Chondrocyte (in vitro differentiated cells): ENCODE measurements at regions not wholly inside any gene's neighbourhood (a gene's known extent, or its start where the extent isn't known, plus 50 kb on each side); places are given as distances from the start of the nearest gene placed in this dataset.

Experiments used
- DNase-seq: peaks from one replicate; pipeline ENCODE4 v3.0.0; 2021; ENCODE audit warnings: mixed read lengths, low spot score
- H3K27ac Mint-ChIP-seq: one replicate; pipeline ENCODE4 v1.8.0; 2021; ENCODE audit warnings: mild to moderate bottlenecking, moderate library complexity, mixed read lengths; ENCODE audit not compliant: unreplicated experiment
- H3K27me3 Mint-ChIP-seq: 2 replicates; pipeline ENCODE4 v1.8.0; 2021; ENCODE audit warnings: low read depth, mixed read lengths
- H3K36me3 Mint-ChIP-seq: 2 replicates; pipeline ENCODE4 v1.8.0; 2021; ENCODE audit warnings: low read depth, mixed read lengths
- H3K4me1 Mint-ChIP-seq: 2 replicates; pipeline ENCODE4 v1.8.0; 2021; ENCODE audit warnings: low read depth, mild to moderate bottlenecking, mixed read lengths
- H3K4me3 Mint-ChIP-seq: one replicate; pipeline ENCODE4 v1.8.0; 2021; ENCODE audit warnings: mild to moderate bottlenecking, moderate library complexity, mixed read lengths; ENCODE audit not compliant: unreplicated experiment
- H3K9me3 Mint-ChIP-seq: 2 replicates; pipeline ENCODE4 v1.8.0; 2021; ENCODE audit warnings: low read depth, mixed read lengths
- CTCF ChIP-seq: fragments of 200-600 bp; sonication (generic); IDR thresholded peaks from 2 replicates; pipeline ENCODE4 v1.5.0; 2021; ENCODE audit warnings: antibody characterized with exemption, mild to moderate bottlenecking, moderate library complexity
- microRNA-seq: library from miRNA; unstranded; fragments of <30 nt; microRNA quantifications from one replicate; pipeline ENCODE4 v1.2.0, GENCODE V29; 2020; ENCODE audit warnings: borderline number of aligned reads

GRCh38 chrX:45261471-45261870 is 60.8 kb upstream of the DIPK2B start:
- no peaks in the 10 kb centered on the region for H3K27me3 Mint-ChIP-seq
- no peaks in the 10 kb centered on the region for H3K4me1 Mint-ChIP-seq
- H3K4me3 Mint-ChIP-seq, result no peak overlapping the region
- H3K27ac Mint-ChIP-seq, result no peak overlapping the region
- TF ChIP-seq CTCF, result no peak
- peaks cover 14% of the 10 kb centered on the region for H3K9me3 Mint-ChIP-seq
- H3K36me3 Mint-ChIP-seq, result no peaks in the 10 kb centered on the region
- DNase-seq, result no peak

- Mint-ChIP-seq H3K36me3 (no peaks in the 10 kb centered on the region), H3K9me3 (peaks cover 14% of the 10 kb centered on the region), H3K4me1 (no peaks in the 10 kb centered on the region), H3K27me3 (no peaks in the 10 kb centered on the region), H3K4me3 (no peak overlapping the region), H3K27ac (no peak overlapping the region)
- no peak for DNase-seq
- TF ChIP-seq CTCF, result no peak
Observed at GRCh38 chrX:45261005-45261404, 60.3 kb upstream of the DIPK2B start.

- Mint-ChIP-seq H3K36me3 (no peaks in the 10 kb centered on the region), H3K4me1 (no peaks in the 10 kb centered on the region), H3K4me3 (no peak overlapping the region), H3K9me3 (peaks cover 14% of the 10 kb centered on the region), H3K27me3 (no peaks in the 10 kb centered on the region), H3K27ac (no peak overlapping the region)
- DNase-seq, result no peak
- no peak for TF ChIP-seq CTCF
Observed at GRCh38 chrX:45258731-45259402, 58.2 kb upstream of the DIPK2B start.

Small RNA genes lying in the stretch of these regions (microRNA-seq; reads per million reads assigned to microRNA genes)
- 3,969 reads per million, percentile 90 among the genes with 10 or more reads in this experiment for gene MIR221
- 487 reads per million, percentile 73 among the genes with 10 or more reads in this experiment for gene MIR222
